PC-9 (cell line): ENCODE measurements at regions not wholly inside any gene's neighbourhood (a gene's known extent, or its start where the extent isn't known, plus 50 kb on each side); places are given as distances from the start of the nearest gene placed in this dataset.
"Not testable (repeated sequence)": the region's sequence is repeated elsewhere in the genome, so short reads cannot be mapped to it uniquely, and the experiment has no call there.

ENCODE experiments used
- CTCF ChIP-seq: fragments of 200-600 bp; sonication (generic); conservative IDR thresholded peaks from 2 replicates; pipeline ENCODE4 v1.6.1; 2017; ENCODE audit warnings: mixed run types, antibody characterized with exemption, mild to moderate bottlenecking, moderate library complexity
- EZH2 ChIP-seq: fragments of 200-600 bp; sonication (generic); IDR thresholded peaks from 2 replicates; pipeline ENCODE4 v1.8.0; 2017; ENCODE audit warnings: antibody characterized with exemption, low read depth

GRCh38 chr14:105600195-105600938 is 74.0 kb downstream of the TMEM121 start:
- not testable (repeated sequence) for TF ChIP-seq CTCF, EZH2
